ENCODE measurements at regions not wholly inside any gene's neighbourhood (a gene's known extent, or its start where the extent isn't known, plus 50 kb on each side); places are given as distances from the start of the nearest gene placed in this dataset.

- TF ChIP-seq TSHZ2 (CRISPR knock-in tag; IDR thresholded peaks at IDR 0.05) (no peak), CSRNP3 (CRISPR knock-in tag; IDR thresholded peaks at IDR 0.05) (no peak), PATZ1 (CRISPR knock-in tag; IDR thresholded peaks at IDR 0.05; ENCODE audit: borderline replicate concordance) (no peak), ZNF70 (CRISPR knock-in tag; IDR thresholded peaks at IDR 0.05) (no peak), GLIS3 (CRISPR knock-in tag; IDR thresholded peaks at IDR 0.05) (no peak), CREB5 (CRISPR knock-in tag; IDR thresholded peaks at IDR 0.05; ENCODE audit: low read depth) (no peak), RARB (CRISPR knock-in tag; IDR thresholded peaks at IDR 0.05) (no peak), CSDC2 (CRISPR knock-in tag; IDR thresholded peaks at IDR 0.05) (no peak), ARNTL (CRISPR knock-in tag; IDR thresholded peaks at IDR 0.05; ENCODE audit: borderline replicate concordance, low read depth) (no peak), BACH2 (CRISPR knock-in tag; IDR thresholded peaks at IDR 0.05; ENCODE audit: borderline replicate concordance) (no peak), PPARA (CRISPR knock-in tag; IDR thresholded peaks at IDR 0.05; ENCODE audit: borderline replicate concordance) (no peak), ZFP30 (CRISPR knock-in tag; IDR thresholded peaks at IDR 0.05) (no peak), ZFP3 (CRISPR knock-in tag; IDR thresholded peaks at IDR 0.05) (no peak)
Observed at GRCh38 chr3:6041894-6042293, 819.0 kb upstream of the GRM7 start.
